HepG2 (cell line): ENCODE measurements at regions not wholly inside any gene's neighbourhood (a gene's known extent, or its start where the extent isn't known, plus 50 kb on each side); places are given as distances from the start of the nearest gene placed in this dataset.

ENCODE experiments used
- ARID5B ChIP-seq: IDR thresholded peaks from 2 replicates; pipeline ENCODE4 v1.4.0; 2020; ENCODE audit warnings: mild to moderate bottlenecking, missing genetic modification reagents
- GTF3A ChIP-seq: sonication (generic); formaldehyde crosslinking; conservative IDR thresholded peaks from 2 replicates; pipeline ENCODE4 v1.4.0; 2020; ENCODE audit warnings: mild to moderate bottlenecking, missing genetic modification reagents
- KLF15 ChIP-seq: sonication (generic); formaldehyde crosslinking; IDR thresholded peaks from 2 replicates; pipeline ENCODE4 v1.8.1; 2023; ENCODE audit warnings: borderline replicate concordance, mild to moderate bottlenecking, inconsistent platforms, missing genetic modification reagents, mixed read lengths
- MEIS2 ChIP-seq: sonication (generic); formaldehyde crosslinking; IDR thresholded peaks from 2 replicates; pipeline ENCODE4 v1.9.0; 2021; ENCODE audit warnings: mild to moderate bottlenecking, missing genetic modification reagents
- POLR2A ChIP-seq, 2 experiments: IDR thresholded peaks; 2 replicates each; pipeline ENCODE4 v1.6.1; 2011; ENCODE audit warnings: low read depth in 2 of 2, low read length in 2 of 2, mild to moderate bottlenecking in 1 of 2, moderate library complexity in 1 of 2; ENCODE audit not compliant: insufficient read depth in 1 of 2
- PRDM10 ChIP-seq: sonication (generic); formaldehyde crosslinking; IDR thresholded peaks from 2 replicates; pipeline ENCODE4 v1.4.0; 2020; ENCODE audit warnings: low read depth, missing genetic modification reagents
- TAF1 ChIP-seq: sonication (generic); formaldehyde crosslinking; IDR thresholded peaks from 2 replicates; pipeline ENCODE4 v1.4.0; 2020; ENCODE audit warnings: missing genetic modification reagents
- ZMYM3 ChIP-seq: sonication (generic); formaldehyde crosslinking; IDR thresholded peaks from 2 replicates; pipeline ENCODE4 v1.5.1; 2020; ENCODE audit warnings: mild to moderate bottlenecking, missing genetic modification reagents
- ZNF225 ChIP-seq: sonication (generic); formaldehyde crosslinking; IDR thresholded peaks from 2 replicates; pipeline ENCODE4 v1.4.0; 2020; ENCODE audit warnings: mild to moderate bottlenecking, missing genetic modification reagents
- ZNF276 ChIP-seq: sonication (generic); formaldehyde crosslinking; IDR thresholded peaks from 2 replicates; pipeline ENCODE4 v1.4.0; 2020; ENCODE audit warnings: mild to moderate bottlenecking, low read depth, missing genetic modification reagents
- ZNF282 ChIP-seq: fragments of 450-650 bp; IDR thresholded peaks from 2 replicates; pipeline ENCODE4 v1.6.1; 2018; ENCODE audit not compliant: partially characterized antibody
- ZNF350 ChIP-seq: sonication (generic); formaldehyde crosslinking; IDR thresholded peaks from 2 replicates; pipeline ENCODE4 v1.4.0; 2020; ENCODE audit warnings: mild to moderate bottlenecking, low read depth, missing genetic modification reagents, borderline replicate concordance
- ZNF549 ChIP-seq: sonication (generic); formaldehyde crosslinking; IDR thresholded peaks from 2 replicates; pipeline ENCODE4 v1.5.0; 2020; ENCODE audit warnings: missing genetic modification reagents
- ZNF556 ChIP-seq: sonication (generic); formaldehyde crosslinking; IDR thresholded peaks from 2 replicates; pipeline ENCODE4 v1.4.0; 2020; ENCODE audit warnings: mild to moderate bottlenecking, missing genetic modification reagents, borderline replicate concordance
- ZNF569 ChIP-seq: sonication (generic); formaldehyde crosslinking; IDR thresholded peaks from 2 replicates; pipeline ENCODE4 v1.5.0; 2020; ENCODE audit warnings: mild to moderate bottlenecking, missing genetic modification reagents, moderate library complexity, borderline replicate concordance
- ZNF580 ChIP-seq: IDR thresholded peaks from 2 replicates; pipeline ENCODE4 v1.6.1; 2016; ENCODE audit warnings: low read depth, borderline replicate concordance
- ZNF777 ChIP-seq: sonication (generic); formaldehyde crosslinking; IDR thresholded peaks from 2 replicates; pipeline ENCODE4 v1.4.0; 2020; ENCODE audit warnings: missing genetic modification reagents

GRCh38 chr12:112599871-112600270 lies 181.1 kb downstream of the PTPN11 start (continued):
- TF ChIP-seq ZNF276 (CRISPR knock-in tag) (no peak), ZMYM3 (CRISPR knock-in tag) (0 out of 2 replicates have a peak, but pooled peaks have one; percentile 10), ZNF350 (no peak), ZNF225 (CRISPR knock-in tag) (no peak), GTF3A (CRISPR knock-in tag) (no peak), ZNF580 (CRISPR knock-in tag) (no peak), PRDM10 (CRISPR knock-in tag) (no peak), ZNF549 (CRISPR knock-in tag) (no peak), KLF15 (CRISPR knock-in tag) (no peak), ZNF282 (no peak), MEIS2 (CRISPR knock-in tag) (no peak), ZNF556 (CRISPR knock-in tag) (no peak), TAF1 (CRISPR knock-in tag) (no peak), ZNF777 (no peak), ARID5B (peak; percentile 92), ZNF569 (no peak), POLR2A (IDR thresholded peaks at IDR 0.05; ENCODE audit: insufficient read depth in 1 of 2, low read depth in 2 of 2, low read length in 2 of 2) (no peak)
